GM19455 (cell line): ENCODE measurements at regions not wholly inside any gene's neighbourhood (a gene's known extent, or its start where the extent isn't known, plus 50 kb on each side); places are given as distances from the start of the nearest gene placed in this dataset.

Source experiments
- ATAC-seq: cut with Tn5 transposase; IDR thresholded peaks from one replicate; pipeline ENCODE4 v1.9.1; 2021; ENCODE audit not compliant: unreplicated experiment

DNA sequence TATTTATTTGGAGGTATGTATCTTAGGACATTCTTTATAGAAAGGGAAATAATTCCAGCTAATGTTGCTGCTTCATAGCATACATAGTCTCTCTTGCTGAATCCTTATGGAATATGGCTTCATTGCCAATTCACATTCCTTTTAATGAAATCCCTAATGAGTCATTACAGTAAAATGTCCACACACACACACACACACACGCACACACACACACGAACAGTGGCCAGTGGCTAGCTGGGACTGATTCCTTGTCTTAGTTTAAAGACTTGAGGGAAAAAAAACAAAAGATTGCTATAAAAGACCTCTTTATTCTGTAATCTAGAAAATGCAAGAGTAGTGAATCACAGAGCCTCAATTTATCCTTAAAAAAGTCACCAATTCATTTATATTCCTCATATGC lies 301.6 kb downstream of the SLITRK6 start:
- ATAC-seq: no peak

DNA sequence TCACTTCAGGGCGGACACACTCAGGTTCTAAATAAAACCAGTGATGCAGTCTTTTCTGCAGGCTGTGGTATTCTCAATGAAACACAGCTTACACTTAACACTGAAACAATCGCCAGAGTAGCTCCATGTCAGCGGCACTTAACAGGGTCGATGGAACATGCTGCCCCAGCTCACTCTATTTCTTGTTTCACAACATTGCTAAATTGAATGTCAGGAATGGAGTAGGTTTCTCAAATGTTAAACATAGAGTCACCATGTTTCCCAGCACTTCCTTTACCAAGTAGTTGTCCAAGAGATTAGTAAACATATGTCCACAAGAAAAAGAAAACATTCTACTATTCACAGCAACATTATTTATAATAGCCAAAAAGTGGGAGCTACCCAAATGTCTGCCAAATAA lies 306.9 kb downstream of the SLITRK6 start:
- no peak for ATAC-seq

DNA sequence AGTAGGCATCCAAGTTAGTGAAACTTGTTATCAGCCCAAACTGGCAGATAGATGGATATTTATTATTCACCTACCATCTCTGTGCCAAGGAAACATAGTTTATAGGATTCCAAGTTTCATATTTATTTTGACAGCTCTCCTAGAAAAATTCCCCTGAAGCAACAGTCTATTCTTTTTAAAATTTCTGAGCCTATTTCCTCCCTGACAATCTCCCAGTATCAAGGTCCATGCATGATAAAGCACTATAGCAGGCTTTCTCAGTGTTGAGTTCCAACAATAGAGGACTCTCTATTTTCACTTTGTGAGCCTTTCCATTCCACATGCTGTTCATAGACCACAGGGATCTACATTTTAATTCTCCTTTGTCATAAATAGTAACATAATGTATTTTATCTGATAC lies 312.6 kb downstream of the SLITRK6 start:
- ATAC-seq: no peak

DNA sequence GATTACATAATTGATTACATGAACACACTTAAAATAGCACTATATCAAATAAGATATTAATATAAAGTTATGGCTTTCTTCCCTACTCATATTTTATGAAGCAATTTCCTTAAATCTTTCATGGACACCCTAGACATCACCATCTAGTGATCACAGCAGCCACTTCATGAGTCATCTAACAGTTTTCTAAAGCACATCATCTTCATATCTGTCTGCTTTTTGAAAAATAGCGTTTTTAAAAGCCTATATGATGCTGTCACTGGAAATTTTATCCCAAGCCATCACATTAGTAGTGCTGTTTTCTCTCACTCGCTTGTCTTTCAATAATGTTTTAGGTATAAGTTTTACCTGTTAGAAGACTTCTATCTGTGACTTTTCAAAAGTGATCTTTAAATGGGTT lies 326.1 kb downstream of the SLITRK6 start:
- no peak for ATAC-seq

- no peak for ATAC-seq
Measured at GRCh38 chr13:85469320-85469719, 329.9 kb downstream of the SLITRK6 start.

DNA sequence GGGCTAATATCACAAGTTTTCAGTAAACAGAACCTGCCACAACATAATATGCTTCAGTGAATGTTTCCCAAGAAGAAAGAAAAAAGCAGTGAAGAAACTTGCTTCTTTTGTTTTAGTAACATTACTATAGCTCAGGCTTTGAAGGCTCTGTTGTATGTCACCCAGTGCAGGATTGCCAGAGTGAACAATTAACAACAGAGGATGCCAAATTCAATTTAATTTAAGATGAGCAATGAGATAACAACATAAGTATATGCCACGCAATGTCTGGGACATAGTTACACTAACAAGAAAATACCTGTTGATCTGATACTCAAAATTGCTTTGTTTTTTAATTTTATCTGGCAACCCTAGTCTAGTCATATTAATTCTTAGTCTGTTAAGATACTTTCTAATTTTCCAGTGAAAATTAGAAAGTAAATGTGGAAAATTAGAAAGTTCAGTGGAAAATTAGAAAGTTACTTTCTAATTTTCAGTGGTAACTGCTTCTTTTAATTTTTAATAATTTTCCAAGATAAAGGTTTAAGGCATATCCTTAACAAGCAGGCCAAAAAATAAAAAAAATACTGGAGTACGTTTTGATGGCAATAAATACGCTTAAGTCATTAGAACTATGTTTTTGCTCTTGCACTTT lies 336.3 kb downstream of the SLITRK6 start:
- no peak for ATAC-seq

- ATAC-seq: no peak
Measured at GRCh38 chr13:85461621-85462020, 337.6 kb downstream of the SLITRK6 start.

- no peak for ATAC-seq
Measured at GRCh38 chr13:85445534-85445933, 353.7 kb downstream of the SLITRK6 start.

DNA sequence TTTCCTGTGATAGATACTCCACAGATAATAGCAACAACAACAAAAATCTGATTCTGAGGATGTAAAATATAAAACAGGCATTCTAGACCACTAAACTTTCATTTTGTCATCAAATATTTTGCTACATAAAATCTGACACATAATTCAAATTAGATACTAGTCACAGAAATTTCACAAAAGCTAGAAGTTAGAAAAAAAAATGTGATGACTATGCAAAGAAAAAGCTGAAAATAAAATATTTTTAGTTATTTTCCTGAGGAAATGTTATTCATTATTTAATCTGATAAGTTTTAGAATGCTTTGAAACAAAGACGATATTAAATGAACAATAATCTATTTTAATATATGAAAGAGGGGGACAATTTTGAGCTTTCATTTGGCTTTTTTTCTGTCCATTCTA lies 357.2 kb downstream of the SLITRK6 start:
- no peak for ATAC-seq

DNA sequence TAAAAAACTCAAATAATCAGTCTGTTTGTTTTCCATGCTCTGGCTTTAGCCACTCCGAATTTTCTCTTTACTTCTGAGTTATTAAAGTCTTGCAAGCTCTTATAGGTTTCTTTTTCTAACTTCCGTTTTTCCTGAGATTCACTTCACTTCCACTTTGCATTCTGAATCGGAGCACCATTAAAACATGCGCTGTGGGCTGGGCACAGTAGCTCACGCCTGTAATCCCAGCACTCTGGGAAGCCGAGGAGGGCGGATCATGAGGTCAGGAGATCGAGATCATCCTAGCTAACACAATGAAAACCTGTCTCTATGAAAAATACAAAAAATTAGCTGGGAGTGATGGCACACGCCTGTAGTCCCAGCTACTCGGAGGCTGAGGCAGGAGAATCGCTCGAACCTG lies 357.9 kb downstream of the SLITRK6 start:
- ATAC-seq: no peak

GRCh38 chr13:85436029-85436428 lies 363.2 kb downstream of the SLITRK6 start:
- ATAC-seq: no peak

- no peak for ATAC-seq
Measured at GRCh38 chr13:85434927-85435326, 364.3 kb downstream of the SLITRK6 start.

- no peak for ATAC-seq
Measured at GRCh38 chr13:85432881-85433280, 366.3 kb downstream of the SLITRK6 start.

GRCh38 chr13:85431720-85432119 lies 367.5 kb downstream of the SLITRK6 start:
- ATAC-seq: no peak

GRCh38 chr13:85430216-85430794 lies 368.9 kb downstream of the SLITRK6 start:
- no peak for ATAC-seq

DNA sequence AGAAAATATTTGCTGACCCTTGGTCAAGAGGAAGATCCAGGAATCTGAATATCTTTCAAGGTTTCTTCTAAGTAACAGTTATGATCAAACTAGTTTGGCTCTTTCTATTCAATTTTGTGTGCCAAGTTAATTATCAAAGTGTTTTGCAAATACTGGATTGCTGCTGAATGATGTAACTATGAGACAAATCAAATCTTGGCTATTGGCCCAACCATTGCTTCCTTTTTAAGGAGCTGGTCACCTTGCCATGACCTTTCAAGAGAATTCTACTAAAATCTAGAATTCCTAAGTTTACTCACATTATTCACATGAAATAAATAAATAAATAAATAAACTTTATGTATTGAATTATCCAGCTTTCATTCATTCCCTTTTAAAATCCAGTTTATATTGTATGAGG lies 371.8 kb downstream of the SLITRK6 start:
- no peak for ATAC-seq

- no peak for ATAC-seq
Measured at GRCh38 chr13:85420136-85420535, 379.1 kb downstream of the SLITRK6 start.

DNA sequence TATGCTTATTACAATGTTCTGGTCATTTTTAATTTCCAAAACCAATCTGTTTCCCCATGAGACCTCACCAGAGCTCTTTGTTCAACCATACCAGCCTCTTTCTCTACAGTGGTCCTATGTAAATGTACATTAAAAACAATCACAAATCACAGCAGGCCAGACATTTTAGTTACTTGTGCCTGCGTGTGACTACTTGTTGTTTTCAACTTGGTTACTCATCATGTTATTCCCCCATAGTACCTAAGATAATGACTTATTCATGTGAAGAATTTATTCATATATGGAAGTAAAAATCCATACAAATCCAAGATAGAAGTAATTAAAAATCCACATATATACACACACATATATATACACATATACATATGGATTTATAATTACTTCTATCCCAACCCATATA lies 379.6 kb downstream of the SLITRK6 start:
- ATAC-seq: no peak

GRCh38 chr13:85417807-85418206 lies 381.4 kb downstream of the SLITRK6 start:
- no peak for ATAC-seq

GRCh38 chr13:85413664-85414063 lies 385.6 kb downstream of the SLITRK6 start:
- ATAC-seq: no peak

DNA sequence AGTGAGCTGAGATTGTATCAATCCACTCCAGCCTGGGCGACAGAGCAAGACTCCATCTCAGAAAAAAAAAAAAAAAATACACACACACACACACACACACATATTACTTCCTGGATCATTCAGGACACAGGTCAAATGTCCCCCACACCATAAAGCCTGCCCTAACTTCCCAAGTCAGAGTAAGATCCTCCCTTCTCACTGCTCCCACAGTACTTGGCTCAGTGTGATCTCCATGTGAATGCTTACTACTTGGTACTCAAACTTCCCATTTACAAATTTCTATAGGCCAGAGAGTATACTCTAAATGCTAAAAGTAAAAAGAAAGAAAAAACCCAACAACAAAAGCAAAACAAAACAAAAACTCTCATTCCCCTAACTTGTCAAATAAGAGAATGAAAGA lies 386.8 kb downstream of the SLITRK6 start:
- no peak for ATAC-seq

- no peak for ATAC-seq
Measured at GRCh38 chr13:85411591-85411990, 387.6 kb downstream of the SLITRK6 start.

DNA sequence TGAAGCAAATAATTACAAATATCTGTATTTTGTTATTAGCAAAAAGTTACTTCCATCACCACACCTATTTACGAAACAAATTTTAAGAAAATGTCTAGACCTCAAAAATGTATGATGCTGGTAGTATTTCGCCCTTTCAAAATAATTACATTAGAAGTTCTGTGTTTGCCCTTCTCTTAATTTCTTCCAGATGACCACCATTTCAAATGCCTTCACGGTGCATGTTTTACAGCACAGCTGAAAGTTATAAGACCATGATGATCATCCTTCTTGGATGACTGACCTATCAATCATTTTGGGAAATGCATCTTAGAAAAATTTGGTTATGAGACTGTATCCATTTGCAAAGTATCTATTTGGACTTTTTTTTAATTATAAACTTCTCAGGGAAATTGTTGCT lies 390.8 kb downstream of the SLITRK6 start:
- ATAC-seq: no peak
